ENCODE measurements at regions not wholly inside any gene's neighbourhood (a gene's known extent, or its start where the extent isn't known, plus 50 kb on each side); places are given as distances from the start of the nearest gene placed in this dataset.

GRCh38 chr16:80071964-80072456 is 468.8 kb upstream of the DYNLRB2 start:
- Histone ChIP-seq H3K79me1 (ENCODE audit: insufficient read depth, low read depth, low read length, poor library complexity, severe bottlenecking) (no peaks in the 10 kb centered on the region), H4K20me1 (ENCODE audit: control insufficient read depth, insufficient read depth, insufficient read length) (no peaks in the 10 kb centered on the region), H3T11ph (ENCODE audit: low read length) (no peak overlapping the region), H2BK5ac (ENCODE audit: insufficient read length, low read length) (no peak overlapping the region), H3K9me3 (ENCODE audit: control insufficient read depth, low read depth, low read length) (no peaks in the 10 kb centered on the region), H2AK5ac (ENCODE audit: insufficient read length, low read length) (no peak overlapping the region), H3K4me2 (ENCODE audit: insufficient read depth, insufficient read length, low read length) (no peak overlapping the region), H3K18ac (ENCODE audit: insufficient read length, low read depth, low read length) (no peak overlapping the region), H3K56ac (ENCODE audit: insufficient read length, low read depth, low read length) (no peak overlapping the region), H2AFZ (ENCODE audit: low read length) (no peak overlapping the region), H3K23me2 (ENCODE audit: insufficient read length, low read depth, low read length, poor library complexity, severe bottlenecking) (no peaks in the 10 kb centered on the region), H2BK20ac (ENCODE audit: low read depth, low read length, poor library complexity, severe bottlenecking) (no peak overlapping the region), H4K5ac (ENCODE audit: insufficient read length, low read depth, low read length) (no peak overlapping the region), H3K79me2 (ENCODE audit: insufficient read depth, low read length) (no peaks in the 10 kb centered on the region), H2BK120ac (ENCODE audit: low read depth, low read length, poor library complexity, severe bottlenecking) (no peak overlapping the region), H4K91ac (ENCODE audit: insufficient read length, low read depth, low read length) (no peak overlapping the region), H3K23ac (ENCODE audit: insufficient read length, low read depth, low read length) (no peak overlapping the region), H4K8ac (replicated peaks; ENCODE audit: insufficient read length, low read depth, low read length) (no peak overlapping the region), H2BK15ac (ENCODE audit: low read depth, low read length) (no peak overlapping the region), H2BK12ac (ENCODE audit: insufficient read length, low read depth, low read length) (no peak overlapping the region), H3K4me1 (ENCODE audit: insufficient read depth, low read length) (no peaks in the 10 kb centered on the region; the same call in 1 of the 2 replicates), H3K27me3 (ENCODE audit: insufficient read depth, low read length) (no peaks in the 10 kb centered on the region), H3K27ac (ENCODE audit: insufficient read length, low read depth, low read length) (no peak overlapping the region), H3K9ac (ENCODE audit: extremely low read depth, insufficient read length, low read length) (no peak overlapping the region), H3K14ac (ENCODE audit: insufficient read depth, low read length) (no peak overlapping the region), H3K4ac (ENCODE audit: low read depth, low read length) (no peak overlapping the region)
- Mint-ChIP-seq H3K4me1 (peaks cover 11 to 18% of the 10 kb centered on the region in 2 experiments), H3K27ac (no peak overlapping the region; a peak in 2 of 7 replicates), H3K9me3 (peaks cover 9 to 13% of the 10 kb centered on the region in 2 experiments; a peak in 4 of 5 replicates), H3K36me3 (ENCODE audit: insufficient read depth in 1 of 3, low read depth in 3 of 3) (peaks cover 0 to 3% (median 0%) of the 10 kb centered on the region in 3 experiments; a peak in 2 of 7 replicates), H3K27me3 (ENCODE audit: low read depth) (no peaks in the 10 kb centered on the region), H3K4me3 (no peak overlapping the region; a peak in 1 of 5 replicates)
- TF ChIP-seq CTCF (conservative IDR thresholded peaks at IDR 0.05), result no peak
- no CpG with 5 or more reads among the region's 5 CpGs for WGBS (ENCODE audit: extremely low coverage, insufficient read length, low lambda C conversion rate)
- DNase-seq, result no peak

Data from H9 (cell line).